A549 (cell line): ENCODE measurements at regions not wholly inside any gene's neighbourhood (a gene's known extent, or its start where the extent isn't known, plus 50 kb on each side); places are given as distances from the start of the nearest gene placed in this dataset.

Experiments
- ATAC-seq, 2 experiments: fragments of 200-7000 bp in 1 of 2; fragments of >200 bp in 1 of 2; cut with Nextera tagmentation in 1 of 2; cut with Tn5 transposase in 1 of 2; 3 replicates each; pipeline versions ENCODE4 v1.8.0 to v1.9.1; 2018 to 2020; ENCODE audit warnings: mild to moderate bottlenecking in 1 of 2, moderate library complexity in 1 of 2
- CTCF ChIA-PET: fragments of 300-600 bp; sonication (Branson Sonifier 250); formaldehyde crosslinking; extraction: SDS; loops from one replicate; lab custom pipeline; 2021; ENCODE audit warnings: antibody characterized with exemption, inconsistent platforms; lab: Yijun Ruan, JAX
- POLR2A ChIA-PET: fragments of 350-600 bp; formaldehyde crosslinking; extraction: SDS; loops from one replicate; lab custom pipeline; 2021; ENCODE audit warnings: antibody characterized with exemption, inconsistent platforms; lab: Yijun Ruan, JAX
- DNase-seq, 2 experiments: peaks; one replicate each; pipeline versions ENCODE4 v3.0.0 to v3.0.0-alpha.2; 2011 to 2016; ENCODE audit warnings: low read depth in 1 of 2, low spot score in 1 of 2
- FAIRE-seq: peaks from 2 replicates; lab custom pipeline; 2011; peaks lifted over from hg19 to GRCh38; lab: Jason Lieb, UNC
- H3K27ac ChIP-seq, 2 experiments: fragments of >200 bp; sonication (Bioruptor Twin); formaldehyde crosslinking; 3 replicates each; pipeline ENCODE4 v1.5.1; 2016 to 2017
- H3K4me1 ChIP-seq: fragments of >200 bp; sonication (Bioruptor Twin); formaldehyde crosslinking; 3 replicates; pipeline ENCODE4 v1.6.1; 2016
- H3K4me2 ChIP-seq: fragments of >200 bp; sonication (Bioruptor Twin); formaldehyde crosslinking; 3 replicates; pipeline ENCODE4 v1.6.1; 2016
- H3K4me3 ChIP-seq: fragments of >200 bp; sonication (Bioruptor Twin); formaldehyde crosslinking; 3 replicates; pipeline ENCODE4 v1.5.1; 2016
- H3K9me3 ChIP-seq: fragments of >200 bp; sonication (Bioruptor Twin); formaldehyde crosslinking; 3 replicates; pipeline ENCODE4 v1.6.1; 2016
- BCL3 ChIP-seq: fragments of >200 bp; sonication (Bioruptor Twin); formaldehyde crosslinking; IDR thresholded peaks from 3 replicates; pipeline ENCODE4 v1.6.1; 2016
- CBX2 ChIP-seq: fragments of 200-600 bp; sonication (generic); IDR thresholded peaks from 2 replicates; pipeline ENCODE4 v1.6.1; 2016; ENCODE audit warnings: low read depth, mild to moderate bottlenecking, borderline replicate concordance
- CBX8 ChIP-seq: fragments of 200-600 bp; sonication (generic); IDR thresholded peaks from 2 replicates; pipeline ENCODE4 v1.6.1; 2016
- CHD2 ChIP-seq: fragments of 150-350 bp; IDR thresholded peaks from 2 replicates; pipeline ENCODE4 v1.6.1; 2014; ENCODE audit warnings: low read length; ENCODE audit not compliant: partially characterized antibody
- CTCF ChIP-seq: fragments of >200 bp; sonication (Bioruptor Twin); formaldehyde crosslinking; IDR thresholded peaks from 3 replicates; pipeline ENCODE4 v1.5.1; 2016
- FOXS1 ChIP-seq: fragments of 250-450 bp; sonication (Bioruptor Pico); IDR thresholded peaks from 2 replicates; pipeline ENCODE4 v1.5.0; 2020; ENCODE audit warnings: mild to moderate bottlenecking, moderate library complexity
- HEYL ChIP-seq: fragments of 250-450 bp; sonication (Bioruptor Pico); IDR thresholded peaks from 2 replicates; pipeline ENCODE4 v1.8.0; 2021; ENCODE audit warnings: mild to moderate bottlenecking, moderate library complexity
- HOXA7 ChIP-seq: fragments of 250-450 bp; sonication (Bioruptor Pico); IDR thresholded peaks from 2 replicates; pipeline ENCODE4 v1.5.0; 2020; ENCODE audit warnings: mild to moderate bottlenecking, moderate library complexity
- HOXB5 ChIP-seq: fragments of 250-450 bp; sonication (Bioruptor Pico); IDR thresholded peaks from 2 replicates; pipeline ENCODE4 v1.5.0; 2020; ENCODE audit warnings: mild to moderate bottlenecking, moderate library complexity
- JUN ChIP-seq, 2 experiments: fragments of >200 bp; sonication (Bioruptor Twin); formaldehyde crosslinking; IDR thresholded peaks; 2 replicates in 1 of 2; 3 replicates in 1 of 2; pipeline ENCODE4 v1.6.1; 2016 to 2017
- KDM5A ChIP-seq: fragments of 200-600 bp; sonication (generic); IDR thresholded peaks from 2 replicates; pipeline ENCODE4 v1.6.1; 2016; ENCODE audit warnings: antibody characterized with exemption, mild to moderate bottlenecking
- MAFK ChIP-seq: fragments of 450-650 bp; IDR thresholded peaks from 2 replicates; pipeline ENCODE4 v1.6.1; 2014; ENCODE audit not compliant: partially characterized antibody
- MAX ChIP-seq: IDR thresholded peaks from 2 replicates; pipeline ENCODE4 v1.6.1; 2012
- MAZ ChIP-seq: fragments of 150-350 bp; IDR thresholded peaks from 2 replicates; pipeline ENCODE4 v1.6.1; 2014; ENCODE audit warnings: antibody characterized with exemption, low read depth, low read length, borderline replicate concordance
- NR3C1 ChIP-seq: fragments of >200 bp; sonication (Bioruptor Twin); formaldehyde crosslinking; IDR thresholded peaks from 3 replicates; pipeline ENCODE4 v1.6.1; 2017
- POLR2AphosphoS2 ChIP-seq: conservative IDR thresholded peaks from 2 replicates; pipeline ENCODE4 v1.6.1; 2012; ENCODE audit warnings: low read length, improper control_type of control experiment, inconsistent platforms
- RAD21 ChIP-seq, 2 experiments: fragments of >200 bp in 1 of 2; sonication (Bioruptor Twin) in 1 of 2; formaldehyde crosslinking in 1 of 2; IDR thresholded peaks in 1 of 2; conservative IDR thresholded peaks in 1 of 2; 2 replicates in 1 of 2; 3 replicates in 1 of 2; pipeline ENCODE4 v1.6.1; 2012 to 2018; ENCODE audit warnings: inconsistent platforms in 1 of 2
- RARB ChIP-seq: fragments of 250-450 bp; sonication (Bioruptor Pico); IDR thresholded peaks from 2 replicates; pipeline ENCODE4 v1.8.0; 2021; ENCODE audit warnings: mild to moderate bottlenecking, moderate library complexity
- RCOR1 ChIP-seq: fragments of 150-350 bp; IDR thresholded peaks from 2 replicates; pipeline ENCODE4 v1.6.1; 2014; ENCODE audit warnings: antibody characterized with exemption, low read length, low read depth
- SMC3 ChIP-seq: fragments of >200 bp; sonication (Bioruptor Twin); formaldehyde crosslinking; IDR thresholded peaks from 3 replicates; pipeline ENCODE4 v1.6.1; 2018; ENCODE audit warnings: inconsistent platforms
- SREBF2 ChIP-seq: fragments of 450-650 bp; IDR thresholded peaks from 2 replicates; pipeline ENCODE4 v1.6.1; 2014; ENCODE audit warnings: mild to moderate bottlenecking, moderate library complexity
- TFCP2L1 ChIP-seq: fragments of 250-450 bp; sonication (Bioruptor Pico); IDR thresholded peaks from 2 replicates; pipeline ENCODE4 v1.5.0; 2021; ENCODE audit warnings: mild to moderate bottlenecking
- USF2 ChIP-seq: fragments of 450-650 bp; IDR thresholded peaks from 2 replicates; pipeline ENCODE4 v1.6.1; 2014; ENCODE audit warnings: antibody characterized with exemption
- ZFP36 ChIP-seq: fragments of 450-650 bp; IDR thresholded peaks from 2 replicates; pipeline ENCODE4 v1.6.1; 2014; ENCODE audit warnings: borderline replicate concordance; ENCODE audit not compliant: partially characterized antibody
- ZNF302 ChIP-seq: fragments of 250-450 bp; sonication (Bioruptor Pico); IDR thresholded peaks from 2 replicates; pipeline ENCODE4 v1.9.0; 2021; ENCODE audit warnings: inconsistent platforms, mild to moderate bottlenecking, moderate library complexity
- ZSCAN20 ChIP-seq: fragments of 250-450 bp; sonication (Bioruptor Pico); IDR thresholded peaks from 2 replicates; pipeline ENCODE4 v1.8.0; 2022; ENCODE audit warnings: mild to moderate bottlenecking, moderate library complexity
- WGBS: methylation state at CpG from one replicate; pipeline ENCODE4 v1.1.6; 2017; ENCODE audit errors: missing lambda C conversion rate; 5-methylcytosine and 5-hydroxymethylcytosine counted together

- TF ChIP-seq USF2 (no peak), CBX8 (no peak), SREBF2 (no peak), RAD21 (conservative IDR thresholded peaks at IDR 0.05 in 1 of 2, IDR thresholded peaks at IDR 0.05 in 1 of 2) (no peak), RCOR1 (no peak), HOXB5 (CRISPR knock-in tag) (no peak), MAZ (no peak), KDM5A (no peak), HEYL (CRISPR knock-in tag) (no peak), CTCF (no peak)
Measured at GRCh38 chr9:30015073-30015472, 2369.4 kb upstream of the ACO1 start (continued).

- no peak for FAIRE-seq
- CTCF ChIA-PET = no interaction called here
- 28% methylated on average over 2 of the region's 2 CpGs for WGBS
Measured at GRCh38 chr9:30020161-30020560, 2364.3 kb upstream of the ACO1 start.

GRCh38 chr9:30035761-30036160, 2348.7 kb upstream of the ACO1 start:
- no peak for ATAC-seq
- ChIA-PET POLR2A (no interaction called here), CTCF (no interaction called here)
- H3K4me3 ChIP-seq = no peak overlapping the region
- TF ChIP-seq CHD2 (no peak), SMC3 (no peak), USF2 (no peak), NR3C1 (no peak), POLR2AphosphoS2 (no peak), RARB (no peak), HOXA7 (CRISPR knock-in tag) (no peak), RCOR1 (no peak), ZSCAN20 (CRISPR knock-in tag) (no peak), BCL3 (no peak), JUN (IDR thresholded peaks at IDR 0.05) (no peak), MAX (no peak), TFCP2L1 (CRISPR knock-in tag) (no peak), FOXS1 (CRISPR knock-in tag) (no peak), ZNF302 (CRISPR knock-in tag) (no peak), ZFP36 (no peak), KDM5A (no peak)
- no peak for FAIRE-seq
- H3K27ac ChIP-seq = no peak overlapping the region
- DNase-seq = no peak
- 0% methylated on average over 1 of the region's 1 CpG for WGBS
- no peaks in the 10 kb centered on the region for H3K4me1 ChIP-seq
- no peak overlapping the region for H3K4me2 ChIP-seq
- H3K9me3 ChIP-seq = no peaks in the 10 kb centered on the region; the same call in 2 of the 3 replicates

More at GRCh38 chr9:30020161-30020560, 2364.3 kb upstream of the ACO1 start:
- no peaks in the 10 kb centered on the region for H3K9me3 ChIP-seq
- H3K4me2 ChIP-seq = no peak overlapping the region
- ATAC-seq (no peak), DNase-seq (no peak)
- no peak overlapping the region for H3K4me3 ChIP-seq
- TF ChIP-seq CBX2 (no peak), MAFK (peak; percentile 76)
- H3K4me1 ChIP-seq = no peaks in the 10 kb centered on the region
- no peak overlapping the region for H3K27ac ChIP-seq
- POLR2A ChIA-PET = no interaction called here
